ENCODE measurements at regions not wholly inside any gene's neighbourhood (a gene's known extent, or its start where the extent isn't known, plus 50 kb on each side); places are given as distances from the start of the nearest gene placed in this dataset.

- TF ChIP-seq POLR2A (IDR thresholded peaks at IDR 0.05; ENCODE audit: extremely low read depth, insufficient read length) (no peak), CTCF (IDR thresholded peaks at IDR 0.05; ENCODE audit: low read depth, low read length) (no peak), MYC (IDR thresholded peaks at IDR 0.05; ENCODE audit: low read depth, low read length) (no peak), MAX (IDR thresholded peaks at IDR 0.05; ENCODE audit: low read depth, low read length) (no peak)
Measured at GRCh38 chr1:243917863-243918565, 68.0 kb upstream of the AKT3 start.

Measured in NB4 (cell line).